ENCODE measurements at regions not wholly inside any gene's neighbourhood (a gene's known extent, or its start where the extent isn't known, plus 50 kb on each side); places are given as distances from the start of the nearest gene placed in this dataset.

DNA sequence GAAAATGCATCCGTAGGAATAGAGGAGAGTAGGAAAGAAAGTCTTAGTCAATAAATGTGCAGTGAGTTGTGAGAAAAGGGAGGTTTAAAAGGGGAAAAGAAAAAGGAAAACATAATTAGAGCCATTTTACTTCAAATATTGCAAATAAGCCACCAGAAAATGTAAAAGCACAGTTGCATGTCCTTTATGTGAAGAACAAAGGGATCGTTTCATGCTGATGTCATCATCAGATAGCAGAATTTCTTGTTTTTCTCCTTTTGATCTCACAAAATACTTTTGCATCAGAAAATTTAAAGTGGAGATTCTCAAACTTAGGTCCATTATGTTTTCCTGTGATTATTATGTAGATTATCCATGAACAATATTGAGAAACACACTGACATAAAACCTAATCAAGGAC is 166.7 kb downstream of the HAO1 start:
- H3K4me3 ChIP-seq, result no peak overlapping the region
- no peak overlapping the region for H3K27ac ChIP-seq (replicated peaks)
- H3K4me1 ChIP-seq, result no peaks in the 10 kb centered on the region
- TF ChIP-seq, protein P1, sequence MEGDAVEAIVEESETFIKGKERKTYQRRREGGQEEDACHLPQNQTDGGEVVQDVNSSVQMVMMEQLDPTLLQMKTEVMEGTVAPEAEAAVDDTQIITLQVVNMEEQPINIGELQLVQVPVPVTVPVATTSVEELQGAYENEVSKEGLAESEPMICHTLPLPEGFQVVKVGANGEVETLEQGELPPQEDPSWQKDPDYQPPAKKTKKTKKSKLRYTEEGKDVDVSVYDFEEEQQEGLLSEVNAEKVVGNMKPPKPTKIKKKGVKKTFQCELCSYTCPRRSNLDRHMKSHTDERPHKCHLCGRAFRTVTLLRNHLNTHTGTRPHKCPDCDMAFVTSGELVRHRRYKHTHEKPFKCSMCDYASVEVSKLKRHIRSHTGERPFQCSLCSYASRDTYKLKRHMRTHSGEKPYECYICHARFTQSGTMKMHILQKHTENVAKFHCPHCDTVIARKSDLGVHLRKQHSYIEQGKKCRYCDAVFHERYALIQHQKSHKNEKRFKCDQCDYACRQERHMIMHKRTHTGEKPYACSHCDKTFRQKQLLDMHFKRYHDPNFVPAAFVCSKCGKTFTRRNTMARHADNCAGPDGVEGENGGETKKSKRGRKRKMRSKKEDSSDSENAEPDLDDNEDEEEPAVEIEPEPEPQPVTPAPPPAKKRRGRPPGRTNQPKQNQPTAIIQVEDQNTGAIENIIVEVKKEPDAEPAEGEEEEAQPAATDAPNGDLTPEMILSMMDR (IDR thresholded peaks at IDR 0.05; ENCODE audit: borderline replicate concordance), result no peak
- no peak for DNase-seq
- H3K9me3 ChIP-seq (replicated peaks), result peaks cover 19% of the 10 kb centered on the region
- intact Hi-C loops (cut with micrococcal nuclease), result no loop called here
- no peaks in the 10 kb centered on the region for H3K27me3 ChIP-seq (ENCODE audit: low read depth)
- H3K36me3 ChIP-seq, result no peaks in the 10 kb centered on the region

DNA sequence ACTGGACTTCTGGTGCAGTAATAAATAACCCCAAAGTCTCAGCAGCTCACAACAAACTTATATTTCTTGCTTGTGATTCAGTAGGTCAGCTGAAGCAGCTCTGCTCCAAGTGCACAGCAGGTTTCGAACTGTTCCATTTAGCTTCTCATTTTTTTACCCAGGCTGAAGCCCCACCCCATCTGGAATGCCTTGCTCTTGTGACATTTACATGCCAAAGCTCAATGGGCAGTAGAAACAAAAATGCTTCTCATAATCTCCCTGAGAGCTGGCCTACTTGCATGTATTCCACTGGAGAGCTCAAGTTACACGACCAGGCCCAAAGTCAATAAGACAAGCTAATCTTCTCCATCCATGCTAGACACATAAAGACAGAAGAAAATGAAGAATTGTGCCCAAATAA is 165.2 kb downstream of the HAO1 start:
- no peak for DNase-seq
- Histone ChIP-seq H3K4me1 (no peaks in the 10 kb centered on the region), H3K27ac (replicated peaks) (no peak overlapping the region), H3K27me3 (ENCODE audit: low read depth) (no peaks in the 10 kb centered on the region), H3K9me3 (replicated peaks) (peaks cover 19% of the 10 kb centered on the region), H3K36me3 (no peaks in the 10 kb centered on the region), H3K4me3 (no peak overlapping the region)
- intact Hi-C loops (cut with micrococcal nuclease), result no loop called here
- TF ChIP-seq, protein P1 (IDR thresholded peaks at IDR 0.05; ENCODE audit: borderline replicate concordance), result no peak

DNA sequence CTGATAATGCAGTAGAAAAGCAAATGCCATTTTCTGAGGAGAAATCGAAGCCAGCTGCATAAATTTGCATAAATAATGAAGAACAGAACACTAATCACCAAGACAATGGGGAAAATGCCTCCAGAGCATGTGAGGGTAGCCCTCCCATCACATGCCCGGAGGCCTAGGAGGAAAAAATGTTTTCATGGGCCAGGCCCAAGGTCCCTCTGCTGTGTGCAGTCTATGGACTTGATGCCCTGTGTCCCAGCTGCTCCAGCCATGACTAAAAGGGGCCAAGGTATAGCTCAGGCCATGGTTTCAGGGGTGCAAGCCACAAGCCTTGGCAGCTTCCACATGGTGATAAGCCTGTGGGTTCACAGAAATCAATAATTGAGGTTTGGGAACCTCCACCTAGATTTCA is 164.1 kb downstream of the HAO1 start:
- intact Hi-C loops (cut with micrococcal nuclease), result no loop called here
- TF ChIP-seq, protein P1 (IDR thresholded peaks at IDR 0.05; ENCODE audit: borderline replicate concordance), result no peak
- Histone ChIP-seq H3K9me3 (replicated peaks) (peaks cover 19% of the 10 kb centered on the region), H3K4me3 (no peak overlapping the region), H3K4me1 (no peaks in the 10 kb centered on the region), H3K27me3 (ENCODE audit: low read depth) (no peaks in the 10 kb centered on the region), H3K27ac (replicated peaks) (no peak overlapping the region), H3K36me3 (no peaks in the 10 kb centered on the region)
- DNase-seq, result no peak

DNA sequence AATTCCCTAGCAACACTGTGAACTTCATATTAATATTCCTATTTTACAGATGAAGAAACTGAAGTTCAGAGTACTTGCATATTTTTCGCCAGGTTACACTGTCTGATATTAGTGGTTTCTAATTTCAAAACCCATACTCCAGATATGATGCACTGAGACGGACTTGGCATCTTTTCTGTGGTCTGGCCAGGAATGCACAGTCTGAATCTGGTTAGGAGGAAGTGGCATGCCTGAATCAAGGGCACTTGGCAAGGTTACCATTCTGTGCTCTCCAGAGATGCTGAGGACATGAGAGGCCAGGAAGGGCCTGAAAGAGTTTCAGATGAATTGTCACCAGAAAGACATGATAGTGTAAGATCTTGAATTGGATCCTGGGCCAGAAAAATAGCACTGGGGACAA is 150.1 kb downstream of the HAO1 start:
- no peak for DNase-seq
- H3K27me3 ChIP-seq (ENCODE audit: low read depth), result no peaks in the 10 kb centered on the region
- no peaks in the 10 kb centered on the region for H3K4me1 ChIP-seq
- no peak overlapping the region for H3K4me3 ChIP-seq
- H3K9me3 ChIP-seq (replicated peaks), result no peaks in the 10 kb centered on the region
- H3K36me3 ChIP-seq, result no peaks in the 10 kb centered on the region
- TF ChIP-seq, protein P1 (IDR thresholded peaks at IDR 0.05; ENCODE audit: borderline replicate concordance), result no peak
- H3K27ac ChIP-seq (replicated peaks), result no peak overlapping the region
- intact Hi-C loops (cut with micrococcal nuclease), result no loop called here

DNA sequence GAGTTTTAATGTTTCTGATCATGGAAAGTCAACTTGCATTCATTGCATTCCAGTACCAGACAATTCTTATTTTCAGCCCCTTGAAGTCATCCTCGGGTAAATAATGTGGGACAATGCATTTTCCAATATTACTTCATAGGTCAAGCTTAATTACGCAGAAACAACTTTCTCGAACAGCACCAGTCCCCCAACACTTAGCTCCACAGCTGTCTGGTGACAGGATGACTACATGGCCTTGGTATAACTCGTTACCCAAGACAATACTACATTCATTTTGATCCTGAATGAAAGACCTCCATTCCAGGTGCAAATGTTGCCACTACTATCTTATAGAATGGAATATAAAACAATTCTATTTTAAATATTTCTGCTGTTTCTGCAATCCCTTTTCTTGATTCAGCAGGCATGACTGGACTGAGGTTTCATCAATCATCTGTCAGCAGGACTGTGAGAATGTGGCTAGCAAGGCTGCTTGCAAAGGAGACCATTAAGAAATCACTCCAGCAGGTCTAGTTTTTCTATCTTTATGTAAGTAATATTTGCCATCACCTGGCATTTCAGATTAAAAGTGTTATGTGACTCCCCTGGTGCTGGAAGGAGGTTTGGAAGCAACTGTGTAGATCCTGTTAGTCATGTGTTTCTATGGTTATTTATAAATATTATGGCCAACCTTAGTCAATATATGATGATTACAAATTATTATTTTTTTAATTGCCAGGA is 147.9 kb downstream of the HAO1 start:
- TF ChIP-seq, protein P1 (IDR thresholded peaks at IDR 0.05; ENCODE audit: borderline replicate concordance), result no peak
- Histone ChIP-seq H3K9me3 (replicated peaks) (no peaks in the 10 kb centered on the region), H3K4me1 (no peaks in the 10 kb centered on the region), H3K36me3 (no peaks in the 10 kb centered on the region), H3K27ac (replicated peaks) (no peak overlapping the region), H3K27me3 (ENCODE audit: low read depth) (no peaks in the 10 kb centered on the region), H3K4me3 (no peak overlapping the region)
- intact Hi-C loops (cut with micrococcal nuclease), result no loop called here
- no peak for DNase-seq
